ENCODE measurements at regions not wholly inside any gene's neighbourhood (a gene's known extent, or its start where the extent isn't known, plus 50 kb on each side); places are given as distances from the start of the nearest gene placed in this dataset.
"Not testable (repeated sequence)": the region's sequence is repeated elsewhere in the genome, so short reads cannot be mapped to it uniquely, and the experiment has no call there.

DNA sequence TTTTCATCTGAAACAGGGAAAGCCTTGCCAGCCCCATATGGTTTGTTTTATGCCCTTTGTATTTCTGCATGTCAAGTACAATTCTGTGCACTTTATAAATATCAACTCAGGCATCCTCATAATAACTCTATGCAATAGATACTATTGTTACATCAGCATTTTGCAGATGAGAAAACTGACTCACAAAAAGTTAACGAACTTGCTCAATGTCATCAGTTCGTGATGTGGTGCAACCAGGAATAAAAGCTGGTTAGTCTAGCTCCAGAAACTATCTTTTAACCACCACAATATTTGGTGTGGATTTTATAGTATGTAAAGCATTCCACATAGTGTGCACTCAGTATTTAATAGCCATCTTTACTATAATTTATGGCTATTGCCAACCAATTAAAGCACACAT lies 134.9 kb downstream of the MRPS30 start:
- DNase-seq: no peak

DNA sequence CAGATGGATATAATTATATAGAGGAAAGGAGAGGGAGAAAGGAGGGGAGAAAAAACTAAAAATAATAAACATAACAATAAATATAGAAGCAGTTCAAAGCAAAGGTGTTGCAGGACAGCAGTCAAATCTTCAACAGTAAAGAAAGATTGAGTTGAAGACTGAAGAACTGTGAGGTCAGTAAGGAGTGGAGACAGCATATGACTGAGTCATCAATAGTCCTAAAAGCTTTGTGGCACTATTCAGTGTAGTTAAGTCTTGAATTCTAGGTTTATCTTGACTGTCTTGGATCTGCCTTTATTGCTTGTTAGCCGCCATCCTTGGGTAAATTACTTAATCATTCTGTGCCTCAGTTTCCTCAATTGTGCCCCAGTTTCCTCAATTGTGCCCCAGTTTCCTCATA lies 137.0 kb downstream of the MRPS30 start:
- no peak for DNase-seq

DNA sequence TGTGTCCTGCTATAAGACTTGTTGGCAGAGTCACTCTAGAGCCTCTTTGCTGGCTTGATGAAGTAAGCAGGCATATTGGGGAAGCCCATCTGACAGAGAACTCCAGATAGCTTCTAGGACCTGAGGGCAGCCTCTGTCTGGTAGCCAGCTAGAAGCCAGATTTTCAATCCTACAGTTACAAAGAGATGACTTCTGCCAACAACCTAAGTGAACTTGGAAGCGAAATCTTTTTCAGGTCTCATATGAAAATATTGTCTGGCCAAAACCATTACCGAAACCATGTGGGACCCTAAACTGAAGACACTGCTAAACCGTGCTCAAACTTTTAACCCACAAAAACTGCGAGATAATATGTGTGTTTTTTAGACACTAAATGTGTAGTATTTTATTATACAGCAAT lies 140.9 kb downstream of the MRPS30 start:
- DNase-seq: no peak

DNA sequence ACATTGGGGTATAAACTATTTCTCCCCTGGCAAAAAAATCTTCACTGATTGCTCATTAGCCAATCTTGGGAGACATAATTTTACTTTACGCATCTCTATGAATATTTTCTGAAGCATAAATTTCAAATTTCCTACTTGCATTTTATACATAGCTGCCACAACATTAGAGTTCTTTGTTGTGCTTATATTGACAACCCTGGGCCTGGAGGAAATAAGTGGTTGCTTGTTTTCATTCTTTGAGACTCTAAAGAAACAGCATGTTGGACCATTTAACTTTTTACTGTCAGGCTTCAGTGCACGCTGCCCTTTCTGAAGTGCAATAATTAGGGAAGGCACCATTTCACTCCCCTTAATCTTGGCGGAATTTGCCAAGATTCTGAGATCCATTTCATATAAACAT lies 142.6 kb downstream of the MRPS30 start:
- DNase-seq: no peak

DNA sequence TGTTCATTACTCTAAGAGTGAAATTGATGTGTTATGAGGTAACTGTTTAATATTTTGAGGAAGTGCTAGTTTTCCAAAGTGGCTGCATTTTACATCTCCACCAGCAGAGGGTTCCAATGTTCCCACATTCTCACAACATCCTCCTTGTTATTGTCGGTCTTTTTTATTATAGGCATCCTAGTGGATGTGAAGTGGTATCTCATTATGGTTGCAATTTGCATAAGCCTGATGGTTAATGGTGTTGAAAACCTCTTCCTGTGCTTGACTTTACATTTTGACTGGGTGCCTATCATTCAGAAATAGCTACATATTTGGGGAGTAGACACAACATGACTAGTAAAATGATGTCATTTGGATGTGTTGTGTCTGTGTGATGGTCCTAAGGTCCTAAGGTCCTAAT lies 143.6 kb downstream of the MRPS30 start:
- peak; percentile 38 for DNase-seq

DNA sequence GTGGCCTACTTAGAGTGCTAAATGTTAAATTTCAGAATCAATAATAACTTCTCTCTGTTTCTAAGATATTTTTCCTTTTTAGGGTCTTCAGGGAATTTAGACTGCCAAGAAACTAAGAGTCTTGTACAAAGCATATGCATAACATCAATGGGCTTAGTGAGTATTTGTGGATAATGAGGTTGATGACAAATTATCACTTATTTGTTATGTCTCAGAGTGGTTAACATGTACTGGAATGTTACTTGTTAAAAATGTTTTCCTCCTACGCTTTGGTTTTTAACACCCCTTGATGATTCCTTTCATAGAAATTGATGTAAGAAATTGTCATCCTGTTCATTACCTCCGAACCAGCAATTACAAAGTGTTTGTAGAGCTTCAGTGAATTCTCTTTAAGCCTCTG lies 144.3 kb downstream of the MRPS30 start:
- no peak for DNase-seq

DNA sequence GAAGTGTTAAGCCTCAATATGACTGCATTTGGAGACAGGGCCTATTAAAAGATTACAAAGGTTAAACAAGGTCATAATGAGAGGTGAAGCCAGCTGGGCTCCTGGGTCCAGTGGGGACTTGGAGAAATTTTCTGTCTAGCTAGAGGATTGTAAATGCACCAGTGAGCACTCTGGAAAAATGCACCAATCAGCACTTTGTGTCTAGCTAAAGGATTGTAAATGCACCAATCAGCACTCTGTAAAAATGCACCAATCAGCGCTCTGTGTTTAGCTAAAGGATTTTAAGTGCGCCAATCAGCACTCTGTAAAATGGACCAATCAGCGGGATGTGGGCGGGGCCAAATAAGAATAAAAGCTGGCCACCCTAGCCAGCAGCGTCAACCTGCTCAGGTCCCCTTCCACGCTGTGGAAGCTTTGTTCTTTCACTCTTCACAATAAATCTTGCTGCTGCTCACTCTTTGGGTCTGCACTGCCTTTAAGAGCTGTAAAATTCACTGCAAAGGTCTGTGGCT lies 150.3 kb downstream of the MRPS30 start:
- DNase-seq: not testable (repeated sequence)

DNA sequence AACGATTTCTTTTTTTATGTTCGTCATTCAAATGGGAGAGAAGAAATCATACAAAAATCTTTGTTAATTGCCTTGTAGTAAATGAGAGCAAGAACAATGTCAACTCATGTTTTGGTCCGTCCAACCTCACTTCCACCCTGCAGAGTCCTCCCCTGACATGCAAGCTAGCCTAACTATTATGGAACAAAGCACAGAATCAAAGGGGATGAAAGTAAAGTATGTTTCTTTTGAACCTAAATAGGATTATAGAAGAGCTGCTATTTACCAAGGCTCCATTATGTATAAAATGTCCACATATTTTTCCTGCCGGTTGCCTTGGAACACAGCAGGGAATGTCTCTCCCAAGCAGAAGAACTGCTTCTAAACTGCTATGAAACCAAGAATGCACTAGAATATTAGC lies 161.1 kb downstream of the MRPS30 start:
- no peak for DNase-seq

DNA sequence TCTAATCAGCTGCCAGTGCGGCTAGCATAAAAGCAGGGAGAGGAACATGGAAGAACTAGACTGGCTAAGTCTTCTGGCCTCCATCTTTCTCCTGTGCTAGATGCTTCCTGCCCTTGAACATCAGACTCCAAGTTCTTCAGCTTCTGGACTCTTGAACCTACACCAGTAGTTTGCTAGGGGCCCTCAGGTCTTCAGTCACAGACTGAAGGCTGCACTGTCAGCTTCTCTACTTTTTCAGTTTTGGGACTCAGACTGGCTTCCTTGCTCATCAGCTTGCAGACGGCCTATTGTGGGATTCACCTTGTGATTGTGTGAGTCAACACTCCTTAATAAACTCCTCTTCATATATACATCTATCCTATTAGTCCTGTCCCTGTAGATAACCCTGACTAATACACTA lies 162.2 kb downstream of the MRPS30 start:
- not testable (repeated sequence) for DNase-seq

DNA sequence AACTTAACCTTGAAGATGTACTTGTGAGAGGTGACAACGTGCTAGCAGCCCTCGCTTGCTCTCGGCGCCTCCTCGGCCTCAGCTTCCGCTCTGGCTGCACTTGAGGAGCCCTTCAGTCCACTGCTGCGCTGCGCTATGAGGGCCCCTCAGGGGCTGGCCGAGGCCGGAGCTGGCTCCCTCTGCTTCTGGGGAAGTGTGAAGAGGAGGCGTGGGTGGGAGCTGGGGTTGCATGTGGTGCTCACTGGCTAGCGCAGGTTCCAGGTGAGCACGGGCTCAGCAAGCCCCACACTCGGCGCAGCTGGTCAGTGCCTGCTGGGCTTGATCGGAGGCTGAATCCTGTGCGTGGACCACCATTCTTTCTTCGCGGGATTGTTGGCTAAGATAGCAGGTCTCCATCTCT lies 166.1 kb downstream of the MRPS30 start:
- DNase-seq: no peak

DNA sequence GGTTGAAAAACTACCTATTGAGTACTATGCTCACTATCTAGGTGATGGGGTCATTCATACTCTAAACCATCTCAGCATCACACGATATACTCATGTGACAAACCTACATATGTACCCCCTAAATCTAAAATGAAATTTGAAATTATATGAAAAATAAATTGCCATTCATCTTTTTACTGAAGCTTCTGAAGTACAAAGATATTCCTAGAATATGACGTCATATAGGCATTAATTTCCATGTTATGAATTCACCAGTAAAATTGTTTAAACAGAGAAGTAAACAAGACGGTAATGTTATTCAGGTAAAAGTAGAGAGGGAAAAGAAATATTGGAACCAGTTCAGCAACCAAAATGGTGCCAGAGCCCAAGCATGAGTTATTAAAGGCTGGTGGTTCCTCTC lies 173.0 kb downstream of the MRPS30 start:
- DNase-seq: no peak

DNA sequence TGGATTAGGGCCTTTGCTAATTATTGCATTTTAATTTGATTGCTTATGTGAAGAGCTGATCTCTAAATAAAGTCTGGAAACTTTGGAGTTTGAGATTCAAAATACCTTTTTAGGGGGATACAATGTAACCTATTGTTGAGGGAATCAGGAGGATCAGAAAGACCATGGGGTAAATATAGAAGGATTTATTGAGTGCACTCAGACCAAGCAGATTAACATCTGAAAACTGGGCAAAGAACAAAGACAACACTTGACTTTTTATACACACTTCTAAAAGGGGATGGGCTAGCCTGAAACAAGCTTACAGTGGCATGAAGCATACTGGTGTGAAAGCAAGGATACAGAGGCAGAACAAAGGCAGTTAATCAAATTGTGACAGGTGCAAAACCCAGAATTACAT lies 174.3 kb downstream of the MRPS30 start:
- DNase-seq: no peak

DNA sequence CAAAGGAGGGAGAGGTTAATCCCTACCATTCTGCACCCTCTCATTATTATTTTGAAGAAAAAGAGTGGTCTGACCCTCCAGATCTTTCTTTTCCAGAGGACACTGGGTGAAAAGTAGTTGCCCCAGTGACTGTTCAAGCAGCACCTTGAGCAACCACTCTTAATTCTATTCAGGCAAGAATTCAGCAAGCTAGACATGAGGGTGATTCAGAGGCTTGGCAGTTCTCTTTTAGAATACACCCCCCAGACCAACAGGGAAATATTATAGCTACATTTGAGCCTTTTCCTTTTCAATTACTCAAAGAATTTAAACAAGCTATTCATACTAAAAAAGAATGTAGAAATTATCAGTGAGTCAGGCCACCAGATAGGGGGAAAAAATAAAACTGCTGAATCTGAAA lies 178.3 kb downstream of the MRPS30 start:
- DNase-seq: no peak

DNA sequence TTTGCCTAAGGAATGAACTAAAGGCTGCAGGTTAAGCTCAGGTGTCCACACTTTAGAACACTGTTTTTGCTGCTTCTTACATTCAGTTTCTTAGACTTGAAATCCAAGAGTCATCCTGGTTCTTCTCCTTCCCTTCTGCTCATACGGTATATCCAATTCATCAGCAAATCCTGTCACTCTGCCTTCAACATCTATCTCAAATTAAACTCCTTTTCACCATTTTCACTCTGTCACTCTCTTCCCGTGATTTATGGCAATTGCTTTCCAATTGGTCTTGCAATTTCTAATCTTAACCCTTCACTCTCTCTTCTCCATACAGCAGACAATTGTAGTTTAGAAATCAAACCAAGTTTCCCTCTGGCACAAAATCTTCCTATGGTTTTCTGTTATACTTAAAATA lies 182.9 kb downstream of the MRPS30 start:
- no peak for DNase-seq

DNA sequence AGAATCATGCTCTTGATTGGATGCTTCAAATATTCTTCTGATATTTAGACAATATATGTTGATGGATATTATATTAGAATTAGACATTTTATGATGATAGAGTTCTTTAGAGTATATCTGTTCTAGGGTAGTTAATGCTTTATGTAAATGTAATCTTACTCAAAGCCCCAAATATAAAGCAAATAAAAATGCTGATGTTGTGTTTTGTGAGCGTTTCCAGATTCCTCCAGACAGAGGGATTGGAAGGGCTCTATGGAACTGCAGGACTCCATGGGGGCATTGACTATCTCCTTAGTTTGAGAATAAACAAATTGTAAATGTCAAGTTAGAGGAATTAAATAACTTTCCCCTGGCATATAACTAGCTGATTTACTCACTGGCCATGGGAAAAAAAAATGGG lies 184.5 kb downstream of the MRPS30 start:
- DNase-seq: no peak

DNA sequence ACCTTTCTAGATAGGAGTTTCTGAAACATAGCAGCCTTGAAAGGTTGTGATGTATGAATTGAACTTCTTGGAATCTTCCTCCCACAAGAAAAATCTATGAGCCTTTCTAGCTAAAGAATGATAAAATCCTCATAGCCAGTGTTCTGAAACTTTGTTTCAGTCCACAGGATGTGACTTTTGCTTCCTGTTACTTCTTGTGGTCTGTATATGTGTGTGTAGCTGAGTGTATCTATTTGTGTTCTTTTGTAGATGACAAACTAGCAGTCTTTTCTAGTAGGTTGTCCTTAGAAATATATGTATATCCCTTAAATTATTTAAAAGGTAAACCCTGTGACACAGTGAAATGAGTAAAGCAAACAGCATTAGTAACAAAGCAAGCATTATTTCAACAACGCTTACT lies 188.8 kb downstream of the MRPS30 start:
- DNase-seq: no peak

DNA sequence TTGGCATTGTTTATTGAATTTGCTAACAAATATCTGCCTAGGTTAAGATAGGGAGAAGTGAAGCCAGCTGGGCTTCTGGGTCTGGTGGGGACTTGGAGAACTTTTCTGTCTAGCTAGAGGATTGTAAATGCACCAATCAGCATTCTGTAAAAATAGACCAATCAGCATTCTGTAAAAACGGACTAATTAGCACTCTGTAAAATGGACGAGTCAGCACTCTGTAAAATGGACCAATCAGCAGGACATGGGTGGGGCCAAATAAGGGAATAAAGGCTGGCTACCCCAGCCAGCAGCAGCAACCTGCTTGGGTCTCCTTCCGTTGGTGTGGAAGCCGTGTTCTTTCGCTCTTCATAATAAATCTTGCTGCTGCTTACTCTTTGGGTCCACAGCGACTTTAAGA lies 198.4 kb downstream of the MRPS30 start:
- not testable (repeated sequence) for DNase-seq

DNA sequence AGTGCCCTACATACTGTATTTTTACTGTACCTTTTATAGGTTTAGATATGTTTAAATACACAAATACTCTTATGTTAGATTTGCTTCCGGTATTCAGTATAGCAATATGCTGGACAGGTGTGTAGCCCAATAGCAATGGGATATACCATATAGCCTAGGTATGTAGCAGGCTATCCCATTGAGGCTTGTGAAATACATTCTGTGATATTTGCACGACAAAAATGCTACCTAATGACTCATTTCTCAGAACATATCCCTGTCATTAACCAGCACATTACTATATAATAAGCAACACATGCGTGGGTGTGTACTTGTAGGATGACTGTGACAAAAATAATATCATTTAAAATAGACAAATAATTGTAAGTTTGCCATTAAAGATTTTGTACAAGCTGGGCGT lies 208.8 kb downstream of the MRPS30 start:
- DNase-seq: no peak

DNA sequence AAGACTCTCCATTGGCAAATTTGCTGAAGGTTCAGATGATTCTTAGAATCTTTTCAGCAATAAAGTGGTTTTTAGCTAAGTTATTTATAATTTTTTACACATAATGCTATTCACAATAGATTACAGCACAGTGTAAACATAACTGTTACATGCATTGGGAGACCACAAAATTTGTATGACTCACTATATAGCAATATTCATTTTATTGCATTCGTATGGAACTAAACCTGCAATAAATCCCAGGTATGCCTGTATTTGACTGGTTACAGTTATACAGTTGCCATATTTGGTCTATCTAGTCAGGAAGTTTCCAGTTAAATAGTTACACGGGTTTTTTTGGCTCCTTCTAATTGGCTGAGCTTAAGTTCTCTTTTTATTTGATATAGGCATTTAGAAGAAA lies 220.8 kb downstream of the MRPS30 start:
- DNase-seq: no peak

DNA sequence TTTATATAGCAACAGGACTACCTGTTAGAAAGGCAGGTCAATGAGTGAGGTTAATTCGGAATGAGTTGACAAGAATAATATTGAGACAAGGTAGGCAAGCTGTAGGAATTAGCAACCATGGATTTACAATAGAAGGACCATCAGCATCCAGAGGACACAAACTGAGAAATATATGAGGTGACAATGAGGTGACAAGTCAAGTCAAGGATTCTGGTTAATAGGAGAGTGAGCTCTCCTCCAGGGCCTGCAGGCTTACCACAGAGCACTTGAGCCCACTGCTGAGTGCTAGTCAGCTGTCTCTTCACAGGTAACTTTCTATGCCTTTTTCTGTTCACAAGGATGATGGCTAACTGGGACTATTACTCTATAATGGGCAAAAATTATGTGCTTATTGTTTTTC lies 227.2 kb downstream of the MRPS30 start:
- DNase-seq: no peak

DNA sequence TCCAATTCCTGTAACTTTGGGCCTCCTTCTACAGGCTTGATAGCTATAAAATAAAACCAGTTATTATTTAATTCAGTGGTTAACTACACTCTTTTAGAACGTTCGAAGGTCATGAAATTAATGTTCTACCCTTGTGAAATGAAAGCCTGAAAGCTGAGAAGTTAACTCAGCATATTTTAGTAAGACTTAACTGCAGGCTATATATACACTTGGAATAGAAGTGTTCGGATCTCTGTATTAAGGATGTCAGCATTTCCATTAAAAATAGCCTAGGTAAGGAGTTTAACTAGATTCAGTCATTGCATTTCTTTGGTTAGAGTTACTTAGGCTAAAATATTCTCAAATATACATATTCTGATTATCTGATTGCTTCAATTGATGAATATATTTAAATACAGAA lies 229.2 kb downstream of the MRPS30 start:
- DNase-seq: no peak

DNA sequence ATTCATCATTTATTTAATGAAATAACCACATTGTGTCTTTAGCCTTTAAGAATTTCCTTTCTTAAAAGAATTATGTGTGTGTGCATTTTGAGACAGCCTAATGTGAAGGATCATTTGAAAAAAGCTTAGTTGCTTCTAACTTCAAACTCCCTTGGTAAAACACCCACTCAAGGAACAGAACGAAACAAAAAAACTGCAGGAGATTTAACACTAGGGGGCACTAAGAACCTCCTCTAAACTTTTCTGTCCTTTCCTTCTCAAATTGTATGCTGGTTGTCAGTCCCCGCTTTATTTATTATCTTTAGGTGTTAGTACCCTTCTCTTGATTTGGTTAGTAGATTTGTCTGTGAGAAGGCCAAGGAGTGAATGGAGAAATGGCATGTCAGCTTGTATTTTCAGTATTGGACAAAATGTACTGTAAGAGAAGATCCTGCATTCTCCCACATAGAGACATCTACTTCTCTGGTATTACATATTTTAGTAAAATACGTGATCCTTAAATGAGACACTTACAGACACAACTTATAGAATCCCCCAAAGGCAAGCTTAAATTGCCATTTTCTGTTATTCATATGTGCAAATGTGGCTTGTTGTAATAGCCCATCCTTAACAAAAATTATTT lies 229.7 kb downstream of the MRPS30 start:
- peak; percentile 62 for DNase-seq

DNA sequence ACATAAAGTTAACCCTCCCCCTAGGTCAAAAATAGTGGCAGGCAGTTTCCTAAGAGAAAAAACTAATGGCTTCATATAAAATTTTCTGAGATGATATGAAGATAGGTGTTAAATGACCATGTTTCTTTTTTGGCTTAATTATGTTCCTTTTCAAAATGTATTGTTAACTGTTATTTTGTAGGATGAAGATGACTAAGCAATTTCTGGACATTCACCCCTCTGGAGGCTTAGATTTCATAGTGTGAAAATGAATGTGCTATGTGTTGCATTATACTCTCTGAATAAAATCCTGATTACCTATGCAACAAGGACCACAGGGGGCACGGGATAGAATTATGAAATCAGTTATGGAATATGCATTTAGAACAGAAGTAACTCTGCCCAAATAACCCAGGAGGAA lies 233.5 kb downstream of the MRPS30 start:
- DNase-seq: no peak

DNA sequence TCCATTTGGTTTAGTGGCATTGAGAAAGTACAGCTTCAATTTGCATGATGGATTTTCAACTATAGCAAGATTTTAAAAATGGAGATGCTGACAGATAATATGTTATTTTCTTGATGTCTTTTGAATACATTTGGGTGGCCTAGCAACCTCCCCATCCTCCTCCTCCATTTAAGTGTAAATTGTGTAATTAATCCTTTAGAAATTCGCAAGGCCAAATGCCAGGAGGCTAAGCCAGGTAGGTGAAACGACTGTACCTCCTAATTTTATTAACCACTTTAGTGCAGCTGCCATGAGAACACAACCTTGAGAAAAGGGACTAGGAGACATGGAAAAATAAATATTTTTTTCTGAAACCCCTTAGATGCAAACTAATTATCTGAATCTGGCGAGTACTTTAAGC lies 248.8 kb downstream of the MRPS30 start:
- no peak for DNase-seq

DNA sequence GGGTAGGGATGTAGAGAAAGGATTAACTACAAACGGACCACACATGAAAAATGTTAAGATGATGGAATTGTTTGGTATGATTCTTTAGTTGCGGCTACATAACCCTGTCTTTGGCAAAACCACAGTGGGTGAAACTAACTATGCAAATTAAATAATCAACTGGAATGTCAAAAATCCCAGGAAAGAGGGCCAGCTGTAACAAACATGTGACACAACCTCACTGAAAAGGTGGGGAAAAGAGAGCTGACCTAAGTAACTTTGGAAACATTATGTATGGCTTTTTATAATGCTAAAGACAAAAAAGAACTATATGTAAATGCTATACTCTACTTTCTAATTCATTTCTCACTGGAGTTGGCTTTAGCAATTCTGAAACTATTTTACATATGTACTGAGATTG lies 252.0 kb downstream of the MRPS30 start:
- no peak for DNase-seq

DNA sequence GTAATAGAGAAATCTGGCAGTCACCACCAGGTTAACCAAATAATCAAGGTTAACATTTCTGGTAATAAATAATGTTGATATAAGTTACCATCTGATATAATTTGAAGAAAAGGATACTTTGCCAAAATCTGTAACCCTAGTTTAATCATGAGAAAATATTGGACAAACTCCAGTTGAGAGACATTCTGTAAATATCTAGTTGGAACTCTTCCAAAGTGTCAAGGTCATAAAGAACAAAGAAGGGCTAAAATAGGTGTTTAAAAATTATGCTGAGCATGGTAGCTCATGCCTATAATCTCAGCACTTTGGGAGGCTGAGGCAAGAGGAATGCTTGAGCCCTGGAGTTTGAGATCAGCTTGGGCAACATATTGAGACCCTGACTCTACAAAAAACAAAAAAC lies 253.3 kb downstream of the MRPS30 start:
- no peak for DNase-seq
